ENCODE measurements at regions not wholly inside any gene's neighbourhood (a gene's known extent, or its start where the extent isn't known, plus 50 kb on each side); places are given as distances from the start of the nearest gene placed in this dataset.
"Not testable (repeated sequence)": the region's sequence is repeated elsewhere in the genome, so short reads cannot be mapped to it uniquely, and the experiment has no call there.

DNA sequence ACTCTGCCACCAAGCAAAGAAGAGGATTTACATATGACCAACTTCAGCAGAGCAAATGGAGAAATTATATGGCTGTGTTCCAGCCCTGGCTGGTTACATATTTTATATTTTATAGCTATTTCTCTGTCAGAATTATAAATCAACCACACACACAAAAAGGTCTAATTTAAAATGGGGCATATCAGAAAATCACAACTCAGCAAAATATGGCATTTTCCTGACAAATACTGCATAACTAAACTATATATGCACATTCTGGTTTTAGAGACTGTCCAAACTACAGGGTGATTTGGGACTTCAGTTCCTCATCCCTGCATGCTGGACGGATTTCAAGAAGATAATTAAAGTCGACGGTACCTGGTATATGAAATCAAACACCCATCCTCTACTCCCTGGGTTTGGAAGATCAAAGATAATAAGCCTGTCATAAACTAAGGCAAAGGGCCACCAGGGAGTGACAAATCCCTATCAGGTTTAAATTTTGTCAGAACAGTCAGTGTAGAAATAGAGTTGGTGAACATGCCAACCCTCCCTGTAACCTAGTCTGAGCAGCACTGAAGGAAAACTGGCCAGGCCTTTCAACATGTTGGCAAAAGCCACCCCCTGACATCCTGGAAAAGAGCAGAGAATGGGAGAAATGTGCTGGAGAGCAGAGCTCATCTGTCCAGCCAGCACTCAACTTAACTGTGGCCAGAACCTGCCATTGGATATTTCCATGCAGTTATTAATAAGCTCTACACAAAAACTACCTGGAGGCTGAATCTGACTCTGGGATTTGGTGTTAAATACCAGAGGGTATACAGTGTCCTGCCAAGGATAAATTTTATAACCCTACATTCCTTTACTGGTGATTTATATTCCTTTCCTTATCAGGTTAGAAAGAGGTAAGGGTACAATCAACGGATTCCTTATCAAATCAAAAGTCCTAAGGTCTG is 235.7 kb downstream of the ENC1 start:
- no peak for DNase-seq (ENCODE audit: low read depth)

DNA sequence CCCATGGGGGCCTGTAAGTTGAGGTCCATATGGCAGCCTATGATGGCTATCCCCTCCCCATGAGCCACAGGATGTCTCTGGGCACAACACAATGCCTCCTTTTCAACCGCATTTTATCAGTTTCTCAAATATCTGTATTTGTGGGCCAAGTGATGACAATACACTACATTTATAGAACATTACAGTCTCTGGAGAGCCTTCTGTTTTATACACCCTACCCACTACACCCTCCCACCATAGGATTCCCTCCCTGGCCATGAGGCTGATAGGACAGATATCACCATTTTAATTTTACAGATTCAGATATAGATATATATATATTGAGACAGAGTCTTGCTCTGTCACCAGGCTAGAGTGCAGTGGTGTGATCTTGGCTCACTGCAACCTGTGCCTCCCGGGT is 236.8 kb downstream of the ENC1 start:
- DNase-seq (ENCODE audit: low read depth), result no peak

DNA sequence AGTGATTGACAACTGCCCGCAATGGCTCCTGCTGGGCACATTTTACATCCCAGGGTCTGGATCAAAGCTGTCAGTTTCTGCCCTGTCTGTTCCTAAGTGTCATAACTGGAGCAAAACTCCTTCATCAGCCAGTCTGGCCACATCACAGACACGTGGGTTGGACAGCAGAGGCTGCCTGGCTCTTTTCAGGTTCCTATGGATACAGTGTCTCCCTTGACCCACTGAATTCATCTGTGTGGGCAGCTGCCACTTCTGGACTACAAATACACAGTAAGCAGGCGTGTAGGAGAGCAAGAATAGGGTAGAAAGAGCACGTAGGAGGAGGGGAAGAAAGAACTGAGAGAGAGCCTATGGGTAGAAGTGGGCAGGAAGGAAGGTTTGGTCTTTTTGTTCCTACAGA is 238.0 kb downstream of the ENC1 start:
- no peak for DNase-seq (ENCODE audit: low read depth)

DNA sequence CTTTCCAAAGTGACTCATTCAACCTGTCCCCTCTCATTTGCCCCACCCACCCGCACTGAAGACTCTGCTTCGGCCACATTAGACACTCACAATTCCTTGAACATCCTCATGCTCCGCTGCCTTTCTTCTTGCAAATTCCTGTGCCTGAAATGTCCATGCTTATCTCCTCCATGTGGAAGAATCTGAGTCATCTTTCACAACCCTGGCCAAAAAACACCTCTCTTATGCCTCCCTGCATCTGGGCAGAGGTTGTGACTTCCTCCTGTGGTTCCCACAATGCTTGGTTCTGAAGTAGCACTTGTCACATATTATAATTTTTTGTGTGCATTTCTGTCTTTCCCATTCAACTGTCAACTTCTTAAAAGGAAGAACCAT is 238.6 kb downstream of the ENC1 start:
- no peak for DNase-seq (ENCODE audit: low read depth)

DNA sequence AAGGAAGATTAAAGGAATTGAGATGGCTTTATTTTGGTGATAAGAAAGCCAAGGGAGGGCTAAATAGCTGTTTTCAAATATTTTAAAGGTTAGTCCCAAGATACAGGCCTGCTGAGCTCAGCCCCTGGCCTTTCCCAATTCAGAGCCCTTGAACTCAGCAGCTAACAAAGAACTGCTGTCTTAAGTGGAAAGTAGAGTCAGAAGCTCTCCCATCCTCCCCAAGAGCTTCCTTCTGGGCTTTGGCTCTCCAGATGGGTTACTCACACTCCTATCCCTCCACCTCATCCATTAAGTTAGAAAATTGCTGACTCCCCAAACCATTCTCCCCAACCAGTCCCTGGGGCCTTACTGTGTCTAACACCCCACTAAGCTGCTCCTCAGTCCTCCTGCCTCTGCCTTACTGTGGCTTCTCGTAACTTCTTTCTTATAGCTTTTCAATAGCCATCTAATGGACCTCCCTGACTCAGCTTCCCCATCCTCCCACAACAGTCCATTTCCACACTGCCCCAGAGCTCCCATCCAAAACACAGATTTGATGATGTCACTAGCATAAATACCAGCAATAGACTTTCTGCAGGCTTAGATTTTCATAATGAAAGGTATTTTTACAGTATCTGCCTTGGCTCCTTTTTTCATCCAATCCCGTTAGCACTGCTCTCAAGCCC is 239.1 kb downstream of the ENC1 start:
- no peak for DNase-seq (ENCODE audit: low read depth)

DNA sequence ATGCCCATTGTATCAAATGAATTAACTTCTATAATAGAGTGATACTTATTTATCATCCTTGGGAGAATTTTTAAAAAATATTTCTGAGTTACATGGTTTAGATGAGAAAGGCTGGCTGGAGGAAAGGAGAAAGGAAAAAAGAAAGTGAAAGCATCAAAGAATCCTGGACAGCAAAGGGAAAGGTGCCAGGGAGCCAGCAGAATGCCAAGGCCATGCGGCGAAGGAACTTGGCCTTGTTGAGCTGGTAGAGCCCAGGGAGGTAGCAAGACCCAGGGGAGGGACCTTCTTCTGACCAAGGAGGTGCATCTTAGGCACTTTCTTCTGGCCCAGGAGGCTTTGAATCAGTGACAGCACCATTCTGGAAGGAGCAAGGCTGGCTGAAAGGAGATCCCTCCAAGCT is 240.5 kb downstream of the ENC1 start:
- DNase-seq (ENCODE audit: low read depth), result no peak

DNA sequence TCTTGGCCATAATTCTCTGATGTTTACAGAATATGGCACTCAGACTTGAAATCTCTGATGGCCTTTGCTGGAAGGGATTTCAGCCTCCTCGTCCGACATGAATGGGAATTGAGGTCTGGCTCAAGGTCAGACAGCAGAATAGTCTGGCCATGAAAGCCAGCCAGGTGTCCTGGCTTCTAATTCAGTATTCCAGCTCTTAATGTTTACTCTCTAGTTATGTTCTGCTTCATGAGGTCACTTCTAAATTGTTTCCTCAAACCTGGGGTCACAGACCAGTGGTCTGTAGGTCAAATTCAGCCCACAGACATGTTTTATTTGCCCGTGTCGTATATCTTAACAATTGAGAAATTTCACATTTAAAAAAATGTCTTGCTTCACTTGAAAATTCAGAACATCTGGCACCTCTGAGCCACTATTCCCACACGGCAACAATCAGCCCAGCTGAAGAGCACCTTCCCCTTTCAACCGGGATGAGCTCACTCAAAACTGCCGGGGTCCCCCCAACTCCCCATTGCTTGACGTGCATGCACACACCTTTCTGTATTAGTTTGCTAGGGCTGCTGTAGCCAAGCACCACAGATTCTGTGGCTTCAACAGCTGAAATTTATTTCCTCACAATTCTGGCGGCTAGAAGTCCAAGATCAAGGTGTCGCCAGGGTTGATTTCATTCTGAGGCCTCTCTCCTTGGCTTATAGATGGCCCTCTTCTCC is 243.5 kb downstream of the ENC1 start:
- no peak for DNase-seq (ENCODE audit: low read depth)

DNA sequence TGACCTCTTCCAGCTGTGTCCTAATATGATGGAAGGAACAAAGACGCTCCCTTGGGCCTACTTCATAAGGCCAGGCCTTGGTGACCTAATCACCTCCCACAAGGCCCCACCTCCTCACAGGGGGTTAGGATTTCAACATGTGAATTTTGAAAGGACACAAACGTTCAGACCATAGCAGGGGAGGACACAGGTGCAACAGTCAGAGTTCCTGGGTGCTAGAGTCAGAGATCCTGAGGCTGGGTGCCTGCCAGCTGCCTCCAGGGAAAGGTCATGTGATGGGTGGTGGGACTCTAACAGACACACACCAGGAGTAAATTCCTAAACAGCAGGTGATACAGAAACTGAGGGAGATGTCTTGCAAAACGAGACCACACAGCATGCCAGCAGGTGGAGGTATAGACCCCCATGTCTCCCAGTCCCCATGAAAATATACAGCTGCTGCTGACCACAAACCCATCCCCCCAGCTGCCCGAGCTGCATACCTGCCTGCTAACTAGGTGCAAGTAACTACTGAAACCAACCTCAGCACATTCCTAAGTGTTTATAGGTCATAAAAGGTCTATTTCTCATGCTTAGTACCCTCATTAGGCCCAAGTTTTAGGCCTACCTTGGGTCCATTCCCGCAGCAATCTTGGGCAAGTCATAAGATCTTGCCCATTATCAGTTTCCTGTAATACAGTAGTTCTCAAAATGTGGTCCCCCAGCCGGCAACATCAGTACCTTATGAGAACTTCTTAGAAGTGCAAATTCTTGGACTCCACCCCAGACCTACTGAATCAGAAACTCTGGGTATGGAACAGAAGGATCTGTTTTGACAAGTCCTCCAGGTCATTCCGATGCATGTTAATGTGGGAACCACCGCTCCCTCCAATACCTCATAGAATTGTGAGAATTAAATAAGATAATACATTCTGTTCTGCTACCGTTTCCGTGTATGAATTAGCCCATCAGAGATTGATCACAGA is 245.3 kb downstream of the ENC1 start:
- DNase-seq (ENCODE audit: low read depth), result peak; percentile 19

DNA sequence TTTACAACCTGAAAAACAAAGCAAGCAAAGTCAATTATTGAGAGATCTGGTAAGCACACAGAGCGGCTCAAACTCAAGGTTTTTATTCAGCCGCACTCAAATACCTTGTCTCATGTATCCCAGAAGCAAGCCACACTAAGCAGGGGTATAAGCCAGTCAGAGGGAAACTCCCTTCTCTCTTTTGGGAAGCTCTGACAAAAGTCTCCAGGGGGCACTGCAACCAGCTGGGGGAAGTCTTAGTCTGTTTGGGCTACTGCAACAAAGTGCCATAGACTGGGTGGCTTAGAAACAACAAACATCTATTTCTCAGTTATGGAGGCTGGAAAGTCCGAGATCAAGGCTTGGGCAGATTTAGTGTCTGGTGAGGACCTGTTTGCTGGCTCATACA is 246.0 kb downstream of the ENC1 start:
- DNase-seq (ENCODE audit: low read depth), result no peak

DNA sequence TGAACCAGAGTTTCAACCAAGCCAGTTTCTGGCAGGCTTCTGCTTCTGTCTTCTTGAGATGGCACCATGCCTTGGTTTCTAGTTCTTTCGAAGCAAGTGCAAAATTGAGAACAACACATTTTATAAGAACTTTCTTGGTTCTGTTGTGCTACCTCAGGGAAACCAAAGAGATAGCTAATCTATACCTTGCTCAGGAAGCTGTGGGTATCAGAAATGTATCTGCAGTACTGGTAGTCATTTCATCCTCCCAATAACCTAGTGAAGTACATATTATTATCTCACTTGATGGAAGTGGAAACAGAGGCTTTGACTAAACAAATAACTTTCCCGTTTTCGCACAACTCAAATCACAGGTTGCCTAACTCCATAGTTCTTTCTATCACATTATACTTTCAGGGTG is 246.6 kb downstream of the ENC1 start:
- DNase-seq (ENCODE audit: low read depth), result no peak

DNA sequence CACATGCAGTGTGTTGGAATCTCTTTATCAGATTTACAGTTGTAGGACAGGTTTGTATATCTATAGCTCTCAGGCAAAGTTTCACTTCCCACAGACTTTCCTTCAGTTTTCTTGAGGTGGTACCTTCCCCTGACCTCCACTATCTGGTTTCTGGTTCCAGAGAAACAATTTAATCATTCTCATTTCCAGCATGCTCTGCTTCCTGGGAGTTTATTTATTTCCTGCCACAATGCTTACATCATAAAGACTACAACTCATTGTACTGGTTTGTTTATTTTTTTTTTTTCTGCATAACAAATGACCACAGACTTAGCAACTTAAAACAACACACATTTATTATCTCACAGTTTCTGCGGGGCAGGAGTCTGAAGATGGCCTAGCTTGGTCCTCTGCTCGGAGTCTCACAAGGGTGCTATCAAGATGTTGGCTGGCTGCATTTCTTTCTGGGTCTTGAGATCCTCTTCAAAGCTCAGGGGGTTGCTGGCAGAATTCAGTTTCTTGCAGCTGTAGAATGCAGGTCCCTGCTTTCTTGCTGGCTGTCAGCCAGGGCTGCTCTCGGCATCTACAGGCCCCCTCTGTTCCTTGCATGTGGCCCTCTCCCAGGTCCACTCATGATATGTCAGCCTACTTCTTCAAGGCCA is 247.7 kb downstream of the ENC1 start:
- DNase-seq (ENCODE audit: low read depth), result peak; percentile 62

DNA sequence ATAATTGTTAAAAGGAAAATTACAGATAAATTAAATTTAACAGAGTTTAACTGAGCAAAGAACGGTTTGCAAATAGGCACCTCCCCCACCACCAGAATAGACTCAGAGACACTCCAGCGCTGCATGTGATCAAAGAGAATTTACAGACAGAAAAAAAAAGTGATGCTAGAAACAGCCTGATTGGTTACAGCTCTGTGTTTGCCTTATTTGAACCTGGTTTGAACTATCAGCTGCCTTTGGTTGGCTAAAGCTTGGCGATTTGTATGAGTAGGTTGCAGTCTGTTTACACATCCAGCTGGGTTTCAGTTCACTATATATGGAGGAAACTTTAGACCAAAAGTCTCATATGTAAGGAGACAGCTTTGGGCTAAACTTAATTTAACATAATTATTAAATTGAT is 249.1 kb downstream of the ENC1 start:
- no peak for DNase-seq (ENCODE audit: low read depth)

DNA sequence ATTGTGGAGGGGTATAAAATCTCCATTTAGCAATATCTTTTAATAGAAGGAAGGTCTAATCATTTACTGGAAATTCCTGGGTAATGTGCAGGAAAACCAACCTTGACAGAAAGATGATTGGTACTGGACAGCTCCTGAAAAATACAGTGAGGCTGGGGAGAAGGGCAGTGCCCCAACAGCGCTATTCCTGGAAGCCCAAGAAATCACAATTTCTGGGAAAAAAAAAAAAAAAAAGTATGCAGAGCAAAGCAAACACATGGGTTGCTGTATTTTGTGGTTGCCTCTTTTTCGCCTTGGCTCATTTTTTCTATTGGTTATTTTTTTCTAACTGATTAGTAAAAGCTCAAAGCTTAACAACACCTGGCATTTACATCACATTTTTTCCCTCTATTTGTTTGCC is 249.7 kb downstream of the ENC1 start:
- DNase-seq (ENCODE audit: low read depth), result peak; percentile 42

DNA sequence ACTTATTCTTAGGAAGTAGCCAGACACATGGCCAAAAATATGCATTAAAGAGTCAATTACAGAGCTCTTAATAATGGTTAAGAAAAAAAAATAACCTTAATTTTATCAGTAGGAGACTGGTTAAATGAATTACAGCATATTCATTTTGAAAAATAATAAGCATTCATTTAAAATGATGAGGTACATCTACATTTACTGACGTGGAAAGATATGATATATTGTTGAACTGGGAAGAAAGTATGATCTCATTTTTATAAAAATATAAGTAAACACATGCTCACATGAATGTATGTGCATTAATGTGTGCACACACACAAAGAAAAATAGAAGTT is 250.3 kb downstream of the ENC1 start:
- DNase-seq (ENCODE audit: low read depth), result no peak

DNA sequence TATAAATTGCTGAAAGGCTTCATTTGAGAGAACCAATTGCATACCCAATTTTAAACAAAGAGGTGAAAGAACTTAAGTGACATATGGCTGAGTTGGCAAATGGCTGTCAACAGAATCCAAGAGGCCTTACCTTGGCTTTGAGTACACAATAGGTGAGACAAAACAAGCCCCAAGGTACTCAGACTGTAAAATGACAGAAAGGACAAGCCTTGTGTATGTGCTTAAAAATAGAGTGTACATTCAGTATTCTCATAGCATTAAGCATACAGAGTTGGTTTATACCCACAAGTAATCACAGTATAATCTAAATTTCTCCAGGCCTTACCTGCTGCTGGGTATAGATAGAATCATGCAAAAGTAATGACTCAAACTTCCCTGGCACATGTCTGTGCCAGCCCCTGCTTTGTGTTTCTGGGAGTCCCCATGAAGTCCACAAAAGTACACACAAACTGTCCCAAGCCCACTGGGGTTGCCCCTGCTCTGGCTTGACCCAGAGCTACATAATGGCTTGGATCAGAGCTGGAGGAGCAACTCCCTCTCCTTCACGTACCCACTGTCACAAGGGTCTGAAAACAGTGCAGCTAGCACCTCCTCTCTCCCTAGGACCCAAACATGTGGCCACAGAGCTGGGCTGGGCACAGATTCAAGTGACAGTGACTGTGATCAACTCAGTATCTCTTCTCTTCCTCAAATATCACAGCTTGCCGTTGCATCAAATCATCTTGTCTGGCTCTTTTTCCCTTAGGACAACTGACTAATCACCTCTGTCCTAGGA is 250.8 kb downstream of the ENC1 start:
- DNase-seq (ENCODE audit: low read depth), result no peak

DNA sequence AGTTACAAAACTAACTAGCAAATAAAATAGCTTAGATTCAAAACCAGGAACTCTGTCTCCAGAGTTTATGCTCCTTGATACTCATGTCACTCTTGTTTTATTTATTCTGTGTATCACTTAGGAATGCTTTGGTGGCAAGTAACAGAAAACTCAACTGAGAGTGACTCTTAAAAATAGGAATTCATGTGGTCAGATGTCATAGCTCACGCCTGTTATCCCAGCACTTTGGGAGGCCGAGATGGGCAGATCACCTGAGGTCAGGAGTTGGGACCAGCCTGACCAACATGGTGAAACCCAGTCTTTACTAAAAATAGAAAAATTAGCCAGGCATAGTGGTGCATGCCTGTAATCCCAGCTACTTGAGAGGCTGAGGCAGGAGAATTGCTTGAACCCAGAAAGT is 252.1 kb downstream of the ENC1 start:
- not testable (repeated sequence) for DNase-seq (ENCODE audit: low read depth)

DNA sequence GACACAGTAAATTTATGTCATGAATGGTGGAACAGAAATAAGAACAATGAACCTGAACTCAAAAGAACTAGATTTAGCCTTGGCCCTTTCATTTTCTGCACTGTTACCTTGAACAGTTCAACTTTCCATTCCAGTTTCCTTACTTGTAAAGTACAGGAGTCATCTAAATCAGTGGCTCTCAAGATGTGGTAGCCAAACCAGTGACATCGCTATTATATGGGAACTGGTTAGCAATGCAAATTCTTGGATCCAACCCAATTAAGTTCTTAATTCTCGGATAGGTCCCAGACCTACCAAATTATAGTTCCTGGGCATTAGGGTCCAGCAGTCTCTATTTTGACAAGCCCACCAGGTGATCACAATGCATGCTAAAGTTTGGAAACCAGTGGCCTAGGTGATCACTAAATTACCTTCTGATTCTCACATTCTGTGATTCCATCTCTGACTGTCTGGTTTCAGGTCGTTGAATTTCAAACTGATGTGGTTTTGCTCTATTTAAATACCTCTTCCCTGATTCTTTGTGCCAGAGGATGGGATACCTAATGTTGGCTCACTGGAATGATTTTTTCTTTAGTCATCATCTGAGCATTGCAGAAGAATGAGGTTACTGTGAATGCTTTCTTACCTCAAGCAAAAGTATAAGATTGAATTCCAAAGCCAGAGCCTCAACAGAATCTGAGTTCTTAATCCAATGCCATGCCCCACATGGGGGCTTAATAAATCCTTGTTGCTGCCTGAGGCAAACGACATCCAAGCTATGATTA is 253.8 kb downstream of the ENC1 start:
- DNase-seq (ENCODE audit: low read depth), result peak; percentile 65

DNA sequence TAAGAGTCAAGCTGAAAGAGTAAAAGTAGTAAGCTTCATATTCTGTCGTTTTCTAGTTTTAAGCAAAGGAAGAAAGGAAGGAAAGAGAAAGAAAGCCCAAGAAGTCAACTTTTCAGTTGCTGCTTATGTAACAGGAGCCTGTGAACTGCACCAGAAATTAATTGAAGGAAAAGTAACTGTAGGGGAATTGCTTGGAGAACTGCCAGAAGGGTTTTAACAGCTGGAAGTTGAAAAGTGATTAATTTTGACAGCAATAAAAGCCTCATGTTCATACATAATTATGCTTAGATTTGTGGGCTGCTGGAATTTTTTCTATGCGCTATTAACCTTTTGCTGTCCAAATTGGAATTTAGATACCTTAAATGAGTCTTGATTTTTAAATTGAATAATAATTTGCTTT is 255.7 kb downstream of the ENC1 start:
- DNase-seq (ENCODE audit: low read depth), result peak; percentile 67

DNA sequence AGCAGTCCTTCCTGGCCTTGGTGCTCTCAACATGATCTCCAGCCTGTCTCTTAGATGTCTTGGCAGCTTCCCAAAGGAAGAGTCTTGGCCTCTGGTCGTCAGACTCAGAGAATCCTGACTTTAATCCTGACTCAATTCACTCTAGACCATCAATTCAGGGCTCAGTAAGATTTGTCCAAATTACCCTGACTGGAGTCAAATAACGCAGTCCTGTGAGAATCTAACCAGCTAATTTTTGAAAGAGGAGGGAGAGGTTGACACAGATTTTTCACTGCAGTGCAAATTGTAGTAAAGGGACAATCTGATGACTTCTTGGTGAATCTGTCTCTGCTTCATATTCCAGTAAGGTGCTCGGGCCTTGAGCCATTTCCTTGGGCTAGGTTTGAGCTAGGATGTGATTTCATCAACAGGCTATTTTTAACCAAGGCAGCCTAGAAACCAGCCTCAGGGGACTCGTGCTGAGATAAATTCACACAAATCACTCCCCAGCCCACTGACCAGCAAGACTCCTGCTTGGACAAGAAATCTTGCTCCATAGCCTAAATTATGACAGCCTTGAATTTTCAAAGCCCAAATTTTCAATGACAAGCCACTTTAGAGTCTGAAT is 257.4 kb downstream of the ENC1 start:
- DNase-seq (ENCODE audit: low read depth), result peak; percentile 73
